ENCODE measurements at regions not wholly inside any gene's neighbourhood (a gene's known extent, or its start where the extent isn't known, plus 50 kb on each side); places are given as distances from the start of the nearest gene placed in this dataset.
"Not testable (repeated sequence)": the region's sequence is repeated elsewhere in the genome, so short reads cannot be mapped to it uniquely, and the experiment has no call there.

DNA sequence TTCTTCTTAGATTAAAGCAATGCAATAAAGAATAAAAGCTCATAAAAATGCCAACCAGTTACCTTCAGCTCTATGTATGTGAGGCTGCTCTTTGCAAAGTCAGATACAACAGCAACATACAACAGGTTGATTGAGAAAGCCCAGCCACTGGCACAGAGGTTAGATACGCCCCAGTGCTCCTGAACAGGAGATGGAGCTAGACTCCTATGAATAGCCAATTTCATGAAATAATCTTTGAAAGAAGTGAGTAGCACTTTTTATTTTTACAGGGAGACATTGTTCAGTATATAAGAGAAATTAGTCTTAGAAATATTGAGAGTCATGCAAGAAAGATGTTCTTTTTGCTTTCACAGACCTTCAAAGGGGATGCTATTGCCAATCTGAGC, 362.4 kb upstream of the MEX3C start:
- Mint-ChIP-seq H3K9me3 (no peaks in the 10 kb centered on the region), H3K27ac (no peak overlapping the region), H3K27me3 (no peaks in the 10 kb centered on the region), H3K4me1 (ENCODE audit: low read depth) (no peaks in the 10 kb centered on the region), H3K4me3 (no peak overlapping the region), H3K36me3 (ENCODE audit: low read depth) (no peaks in the 10 kb centered on the region)
- intact Hi-C loops (cut with micrococcal nuclease), result no loop called here

DNA sequence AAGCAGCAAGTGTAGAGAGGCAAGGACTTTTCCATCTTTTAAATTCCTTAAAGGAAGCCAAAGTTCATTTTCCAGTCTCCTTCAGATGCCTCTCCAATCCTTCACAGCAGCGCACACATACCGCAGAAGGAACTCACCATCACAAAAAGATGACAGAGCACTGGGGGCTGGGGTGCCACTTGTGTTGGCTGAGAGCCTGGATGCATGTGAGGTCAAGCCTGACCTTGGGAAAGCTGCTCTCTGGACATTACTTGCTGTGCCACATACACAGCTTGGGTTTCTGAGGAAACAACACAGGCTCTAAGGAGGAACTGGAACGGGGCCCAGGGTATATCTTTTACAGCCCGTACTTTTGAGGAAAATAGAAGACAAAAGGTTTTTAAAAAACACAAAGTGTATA, 364.3 kb upstream of the MEX3C start:
- H3K4me1 Mint-ChIP-seq (ENCODE audit: low read depth), result no peaks in the 10 kb centered on the region
- no peaks in the 10 kb centered on the region for H3K27me3 Mint-ChIP-seq

DNA sequence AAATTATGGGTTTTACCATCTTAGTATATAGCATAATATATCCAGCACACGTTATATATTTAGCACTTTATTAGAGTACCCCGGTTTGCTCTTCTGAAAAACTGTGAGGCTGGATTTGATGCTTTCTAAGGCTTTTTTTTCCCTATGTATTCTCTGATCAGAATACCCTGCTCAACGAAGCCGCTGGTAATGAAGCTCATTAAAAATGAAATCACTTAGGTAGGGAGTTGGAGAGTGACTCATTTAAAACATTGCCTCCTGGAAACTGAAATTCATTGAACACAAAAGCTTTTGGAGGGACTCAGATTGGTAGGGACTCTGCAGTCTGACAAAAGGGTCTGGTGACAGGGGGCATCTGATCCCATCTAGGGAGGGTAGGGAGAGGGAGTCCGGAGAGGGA, 365.4 kb upstream of the MEX3C start:
- H3K27me3 Mint-ChIP-seq, result no peaks in the 10 kb centered on the region
- no peak overlapping the region for H3K27ac Mint-ChIP-seq
- no peaks in the 10 kb centered on the region for H3K36me3 Mint-ChIP-seq (ENCODE audit: low read depth)
- intact Hi-C loops (cut with micrococcal nuclease), result no loop called here
- H3K4me3 Mint-ChIP-seq, result no peak overlapping the region
- no peaks in the 10 kb centered on the region for H3K4me1 Mint-ChIP-seq (ENCODE audit: low read depth)
- H3K9me3 Mint-ChIP-seq, result no peaks in the 10 kb centered on the region

More for the DNA sequence above, 364.3 kb upstream of the MEX3C start:
- Mint-ChIP-seq H3K27ac (no peak overlapping the region), H3K36me3 (ENCODE audit: low read depth) (no peaks in the 10 kb centered on the region), H3K9me3 (no peaks in the 10 kb centered on the region), H3K4me3 (no peak overlapping the region)
- intact Hi-C loops (cut with micrococcal nuclease), result no loop called here

DNA sequence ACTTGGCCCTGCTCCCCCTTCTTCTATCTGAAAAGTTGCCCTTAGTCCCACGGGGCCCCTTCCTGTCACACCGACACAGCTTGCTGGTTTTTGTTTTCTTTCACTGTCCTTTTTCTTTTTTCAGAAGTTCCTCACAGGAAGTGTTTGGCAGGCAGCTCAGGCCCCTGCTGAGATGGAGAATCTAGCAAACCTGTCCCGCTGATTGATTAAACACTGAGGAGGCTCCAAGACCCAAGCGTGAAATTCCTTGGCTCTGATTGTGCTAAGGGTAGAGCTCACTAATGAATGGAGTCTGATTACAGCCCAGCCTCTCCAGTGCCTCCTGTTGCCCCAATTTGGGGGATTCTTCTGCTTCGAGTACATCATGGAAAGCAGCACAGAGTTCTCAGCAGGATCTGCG, 365.9 kb upstream of the MEX3C start:
- H3K27me3 Mint-ChIP-seq, result no peaks in the 10 kb centered on the region
- no peaks in the 10 kb centered on the region for H3K36me3 Mint-ChIP-seq (ENCODE audit: low read depth)
- H3K4me1 Mint-ChIP-seq (ENCODE audit: low read depth), result no peaks in the 10 kb centered on the region
- intact Hi-C loops (cut with micrococcal nuclease), result no loop called here
- no peak overlapping the region for H3K4me3 Mint-ChIP-seq
- no peaks in the 10 kb centered on the region for H3K9me3 Mint-ChIP-seq
- no peak overlapping the region for H3K27ac Mint-ChIP-seq

DNA sequence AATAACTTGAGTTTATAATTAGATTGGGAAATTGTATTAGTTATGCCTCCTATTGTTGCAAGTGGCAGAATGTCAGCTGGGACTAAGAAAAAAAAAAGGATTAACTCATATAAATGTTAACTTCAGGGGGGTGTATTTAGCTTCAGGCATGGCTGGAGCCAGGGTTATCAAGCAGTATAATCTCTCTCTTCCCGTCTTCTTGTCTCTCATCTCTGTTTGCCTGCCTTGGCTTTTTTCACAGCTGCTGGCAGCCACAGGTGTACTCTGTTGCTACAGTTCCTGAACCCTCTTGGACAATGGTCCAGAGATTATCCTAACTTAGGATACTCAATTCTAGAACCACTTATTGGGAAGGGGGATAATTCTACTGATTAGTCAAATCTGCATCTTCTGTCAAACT, 370.7 kb upstream of the MEX3C start:
- H3K27ac Mint-ChIP-seq, result no peak overlapping the region
- intact Hi-C loops (cut with micrococcal nuclease), result no loop called here
- H3K27me3 Mint-ChIP-seq, result no peaks in the 10 kb centered on the region
- H3K9me3 Mint-ChIP-seq, result no peaks in the 10 kb centered on the region
- H3K4me3 Mint-ChIP-seq, result no peak overlapping the region
- H3K4me1 Mint-ChIP-seq (ENCODE audit: low read depth), result no peaks in the 10 kb centered on the region
- no peaks in the 10 kb centered on the region for H3K36me3 Mint-ChIP-seq (ENCODE audit: low read depth)

DNA sequence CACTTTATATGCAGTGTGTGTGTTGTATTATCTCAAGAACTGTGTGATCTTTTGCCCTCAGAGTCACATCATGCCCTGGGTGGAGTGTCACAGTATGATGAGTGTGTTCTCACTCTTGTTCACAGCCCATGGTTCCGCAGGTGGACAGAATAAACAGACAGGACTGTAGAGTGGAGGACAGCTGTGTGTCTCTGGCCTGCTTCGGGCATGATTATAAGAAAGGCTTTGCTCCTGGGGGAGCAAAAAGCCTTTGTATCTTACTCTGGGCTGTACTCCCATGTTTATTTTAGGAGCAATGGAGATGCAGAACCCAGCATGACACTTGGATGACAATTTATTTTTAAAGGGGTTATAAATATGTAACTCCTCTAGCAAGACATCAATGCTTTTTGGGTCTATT, 371.7 kb upstream of the MEX3C start:
- Mint-ChIP-seq H3K4me1 (ENCODE audit: low read depth) (no peaks in the 10 kb centered on the region), H3K9me3 (peaks cover 9% of the 10 kb centered on the region), H3K27ac (no peak overlapping the region)

DNA sequence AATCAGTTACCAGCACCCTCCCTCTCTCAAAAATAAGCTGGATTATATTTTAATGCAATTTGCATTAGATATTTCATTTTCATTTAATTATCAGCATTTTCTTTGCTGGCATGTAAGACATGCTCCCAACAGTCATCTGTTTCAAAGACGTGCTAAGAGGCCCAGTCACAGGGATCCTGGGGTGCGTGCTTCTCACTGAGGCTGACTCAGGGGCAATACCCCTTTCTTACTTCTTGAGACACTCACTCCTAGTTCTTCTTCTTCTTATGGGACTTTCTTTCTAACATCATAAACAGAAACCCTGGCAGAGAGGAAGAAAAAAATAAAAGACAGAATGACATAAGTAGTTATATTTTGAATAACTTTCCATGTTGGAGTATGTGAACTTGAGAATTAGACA, 372.1 kb upstream of the MEX3C start:
- intact Hi-C loops (cut with micrococcal nuclease), result no loop called here
- Mint-ChIP-seq H3K36me3 (ENCODE audit: low read depth) (no peaks in the 10 kb centered on the region), H3K4me1 (ENCODE audit: low read depth) (no peaks in the 10 kb centered on the region), H3K4me3 (no peak overlapping the region), H3K27ac (no peak overlapping the region), H3K9me3 (peaks cover 12% of the 10 kb centered on the region), H3K27me3 (no peaks in the 10 kb centered on the region)

More for the DNA sequence above, 371.7 kb upstream of the MEX3C start:
- Mint-ChIP-seq H3K36me3 (ENCODE audit: low read depth) (no peaks in the 10 kb centered on the region), H3K27me3 (no peaks in the 10 kb centered on the region), H3K4me3 (no peak overlapping the region)
- intact Hi-C loops (cut with micrococcal nuclease), result no loop called here

DNA sequence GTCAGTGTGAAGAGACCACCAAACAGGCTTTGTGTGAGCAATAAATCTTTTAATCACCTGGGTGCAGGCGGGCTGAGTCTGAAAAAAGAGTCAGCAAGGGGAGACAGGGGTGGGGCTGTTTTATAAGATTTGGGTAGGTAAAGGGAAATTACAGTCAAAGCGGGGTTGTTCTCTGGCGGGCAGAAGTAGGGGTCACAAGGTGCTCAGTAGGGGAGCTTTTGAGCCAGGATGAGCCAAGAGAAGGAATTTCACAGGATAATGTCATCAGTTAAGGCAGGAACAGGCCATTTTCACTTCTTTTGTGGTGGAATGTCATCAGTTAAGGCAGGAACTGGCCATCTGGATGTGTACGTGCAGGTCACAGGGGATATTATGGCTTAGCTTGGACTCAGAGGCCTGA, 372.6 kb upstream of the MEX3C start:
- not testable (repeated sequence) for H3K27ac Mint-ChIP-seq; H3K4me1 Mint-ChIP-seq (ENCODE audit: low read depth); H3K4me3 Mint-ChIP-seq

DNA sequence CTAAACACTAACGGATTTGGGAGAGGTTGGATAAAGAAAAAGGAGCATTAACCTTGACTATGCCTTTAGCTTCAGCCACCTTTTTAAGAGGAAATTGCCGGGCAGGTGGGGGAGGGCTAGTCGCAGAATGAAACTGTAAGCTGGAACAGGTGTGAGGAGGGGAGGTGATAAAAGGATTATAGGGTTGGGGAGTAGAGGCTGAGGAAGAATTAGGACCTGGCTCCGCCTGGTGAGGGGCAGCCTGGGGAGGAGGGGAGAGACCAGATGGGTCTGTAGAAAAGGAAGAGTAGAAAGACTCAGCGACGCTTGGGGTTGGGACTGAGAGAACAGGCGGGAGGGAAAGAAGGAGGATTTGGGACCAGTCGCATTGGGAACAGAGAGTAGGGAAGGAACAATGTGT, 376.4 kb upstream of the MEX3C start:
- H3K9me3 Mint-ChIP-seq, result peaks cover 12% of the 10 kb centered on the region
- H3K36me3 Mint-ChIP-seq (ENCODE audit: low read depth); H3K4me3 Mint-ChIP-seq; intact Hi-C loops (cut with micrococcal nuclease); H3K27me3 Mint-ChIP-seq; H3K27ac Mint-ChIP-seq; H3K4me1 Mint-ChIP-seq (ENCODE audit: low read depth): not testable (repeated sequence)

More for the DNA sequence above, 372.6 kb upstream of the MEX3C start:
- intact Hi-C loops (cut with micrococcal nuclease); H3K27me3 Mint-ChIP-seq; H3K36me3 Mint-ChIP-seq (ENCODE audit: low read depth): not testable (repeated sequence)
- H3K9me3 Mint-ChIP-seq, result peaks cover 12% of the 10 kb centered on the region

DNA sequence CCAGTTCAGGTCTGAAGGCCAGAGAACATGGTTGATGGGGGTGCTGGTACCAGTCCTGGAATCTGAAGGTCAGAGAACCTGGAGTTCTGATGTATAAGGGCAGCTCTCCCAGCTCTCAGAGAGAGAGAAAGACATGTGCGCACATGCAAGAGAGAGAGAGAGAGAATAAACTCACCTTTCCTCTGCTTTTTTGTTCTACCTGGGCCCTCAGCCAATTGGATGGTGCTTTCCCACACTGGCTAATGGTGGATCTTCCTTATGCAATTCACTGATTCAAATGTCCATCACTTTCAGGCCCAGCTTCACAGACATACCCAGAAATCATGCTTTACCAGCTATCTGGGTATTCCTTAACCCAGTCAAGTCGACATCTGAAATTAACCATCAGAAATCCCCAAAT, 377.7 kb upstream of the MEX3C start:
- Mint-ChIP-seq H3K27me3 (no peaks in the 10 kb centered on the region), H3K9me3 (peaks cover 12% of the 10 kb centered on the region), H3K4me3 (no peak overlapping the region), H3K4me1 (ENCODE audit: low read depth) (no peaks in the 10 kb centered on the region), H3K27ac (no peak overlapping the region), H3K36me3 (ENCODE audit: low read depth) (no peaks in the 10 kb centered on the region)
- intact Hi-C loops (cut with micrococcal nuclease), result no loop called here

DNA sequence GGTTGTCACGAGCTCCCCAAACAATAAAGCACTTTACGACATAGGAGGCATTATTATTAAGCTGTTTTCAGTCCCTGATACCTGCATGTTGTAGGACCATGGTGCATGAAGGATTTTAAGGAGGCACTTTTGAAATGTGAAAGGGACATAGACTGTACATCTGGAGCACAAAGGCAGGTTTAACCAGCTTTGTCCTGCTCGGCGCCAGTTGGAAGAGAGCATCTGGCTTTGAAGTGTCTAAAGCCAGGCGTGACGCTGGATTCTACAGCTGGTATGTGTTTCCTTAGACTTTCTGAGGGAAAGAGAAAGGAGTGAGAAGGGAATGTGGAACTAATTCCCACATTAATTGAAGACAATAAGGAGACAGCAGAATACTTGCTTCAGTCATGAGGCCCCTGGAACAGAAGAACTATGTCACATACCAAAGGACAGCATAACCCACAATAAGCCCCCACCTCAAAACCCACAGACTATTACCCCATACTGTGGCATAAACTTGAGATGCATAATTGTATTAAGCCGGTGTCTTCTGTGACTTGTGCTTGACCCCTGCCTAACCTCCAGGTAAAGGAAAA, 381.0 kb upstream of the MEX3C start:
- Mint-ChIP-seq H3K9me3 (peaks cover 10% of the 10 kb centered on the region), H3K4me3 (no peak overlapping the region), H3K4me1 (ENCODE audit: low read depth) (no peaks in the 10 kb centered on the region), H3K27me3 (no peaks in the 10 kb centered on the region), H3K36me3 (ENCODE audit: low read depth) (no peaks in the 10 kb centered on the region), H3K27ac (no peak overlapping the region)
- intact Hi-C loops (cut with micrococcal nuclease), result no loop called here

DNA sequence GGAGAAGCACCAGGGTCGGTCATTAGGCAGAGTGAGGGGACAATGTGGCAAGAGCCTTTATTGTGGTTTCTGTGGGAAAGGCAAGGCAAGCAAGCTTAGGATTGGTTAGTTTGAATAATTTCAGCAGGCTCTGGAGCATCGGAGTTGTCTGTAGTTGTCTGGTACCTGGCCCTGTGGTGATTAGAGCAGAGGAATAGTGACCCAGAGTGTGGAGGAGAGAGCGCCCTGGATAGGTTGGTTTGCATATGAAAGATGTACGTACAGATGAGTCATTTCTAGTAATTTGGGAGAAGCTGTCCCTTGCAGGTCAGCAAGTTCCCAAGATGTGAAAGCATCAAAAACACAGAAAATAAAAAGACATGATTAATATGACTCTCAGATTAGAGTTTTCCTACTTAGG, 383.1 kb upstream of the MEX3C start:
- H3K27me3 Mint-ChIP-seq, result no peaks in the 10 kb centered on the region
- H3K27ac Mint-ChIP-seq, result no peak overlapping the region

DNA sequence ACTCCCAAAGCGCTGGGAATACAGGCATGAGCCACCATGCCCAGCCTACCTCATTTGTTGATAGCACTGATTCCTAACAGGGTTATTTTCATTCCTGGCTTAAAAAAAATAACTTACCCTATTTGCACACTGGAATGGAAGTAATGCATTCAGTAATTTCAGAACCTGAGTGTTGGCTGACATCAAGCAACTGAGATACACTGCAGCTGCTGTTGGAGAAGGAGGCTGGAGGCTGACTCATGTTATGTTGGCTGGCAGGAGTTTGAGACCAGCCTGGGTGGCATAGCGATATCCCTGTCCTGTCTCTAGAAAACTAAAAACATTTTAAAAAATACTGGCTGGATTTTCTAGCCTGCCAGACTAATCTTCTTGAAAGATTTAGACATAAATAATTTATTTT, 385.1 kb upstream of the MEX3C start:
- Mint-ChIP-seq H3K27ac (no peak overlapping the region), H3K4me3 (no peak overlapping the region), H3K27me3 (no peaks in the 10 kb centered on the region), H3K36me3 (ENCODE audit: low read depth) (no peaks in the 10 kb centered on the region), H3K9me3 (no peaks in the 10 kb centered on the region), H3K4me1 (ENCODE audit: low read depth) (no peaks in the 10 kb centered on the region)
- intact Hi-C loops (cut with micrococcal nuclease), result no loop called here

More for the DNA sequence above, 383.1 kb upstream of the MEX3C start:
- intact Hi-C loops (cut with micrococcal nuclease), result no loop called here
- Mint-ChIP-seq H3K36me3 (ENCODE audit: low read depth) (no peaks in the 10 kb centered on the region), H3K4me3 (no peak overlapping the region), H3K9me3 (no peaks in the 10 kb centered on the region), H3K4me1 (ENCODE audit: low read depth) (no peaks in the 10 kb centered on the region)

DNA sequence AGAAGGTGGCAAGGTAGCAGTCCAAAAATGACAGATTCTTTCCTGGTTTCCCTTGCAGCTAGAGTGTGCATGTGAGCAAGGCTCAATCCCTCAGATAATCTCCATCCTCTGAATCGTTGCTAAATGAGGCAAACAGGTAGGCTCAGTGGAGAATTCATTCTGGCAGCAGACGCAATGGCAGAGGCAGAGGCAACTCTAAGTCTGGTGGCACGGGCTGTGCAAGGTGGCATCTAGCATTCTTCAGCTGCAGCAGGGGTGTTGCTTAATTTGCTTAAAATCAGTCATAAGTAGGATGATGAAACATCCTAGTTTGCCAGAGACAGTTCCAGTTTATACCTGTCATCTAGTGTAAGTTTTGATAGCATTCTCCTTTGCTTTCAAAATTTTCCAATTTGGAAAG, 391.1 kb upstream of the MEX3C start:
- intact Hi-C loops (cut with micrococcal nuclease), result no loop called here
- no peak overlapping the region for H3K27ac Mint-ChIP-seq
- no peaks in the 10 kb centered on the region for H3K9me3 Mint-ChIP-seq
- no peaks in the 10 kb centered on the region for H3K4me1 Mint-ChIP-seq (ENCODE audit: low read depth)
- H3K27me3 Mint-ChIP-seq, result no peaks in the 10 kb centered on the region
- no peak overlapping the region for H3K4me3 Mint-ChIP-seq
- no peaks in the 10 kb centered on the region for H3K36me3 Mint-ChIP-seq (ENCODE audit: low read depth)

DNA sequence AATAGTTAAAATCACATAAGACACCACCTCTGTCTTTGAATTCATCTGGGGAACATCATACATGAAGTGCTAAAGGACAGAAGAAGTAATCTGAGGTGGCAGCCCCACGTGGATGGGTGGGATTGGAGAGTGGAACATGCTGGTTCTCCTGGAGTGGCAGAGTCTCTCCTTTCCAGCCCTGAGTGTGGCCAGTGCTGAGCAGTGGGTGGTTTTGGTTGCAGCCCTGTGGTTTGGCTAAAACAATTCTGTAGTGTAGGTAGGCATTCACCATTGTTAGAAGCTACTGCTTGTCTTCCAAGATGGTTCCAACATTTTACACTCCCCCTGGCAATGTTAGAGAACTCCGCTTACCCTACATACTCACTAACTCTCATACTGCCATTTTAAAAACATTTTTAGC, 396.4 kb upstream of the MEX3C start:
- no peaks in the 10 kb centered on the region for H3K36me3 Mint-ChIP-seq (ENCODE audit: low read depth)
- H3K27ac Mint-ChIP-seq, result no peak overlapping the region
- no peaks in the 10 kb centered on the region for H3K4me1 Mint-ChIP-seq (ENCODE audit: low read depth)
- H3K4me3 Mint-ChIP-seq, result no peak overlapping the region
- no peaks in the 10 kb centered on the region for H3K27me3 Mint-ChIP-seq
- H3K9me3 Mint-ChIP-seq, result peaks cover 31% of the 10 kb centered on the region
- intact Hi-C loops (cut with micrococcal nuclease), result no loop called here
